Natural killer cell (primary cell): ENCODE measurements at regions not wholly inside any gene's neighbourhood (a gene's known extent, or its start where the extent isn't known, plus 50 kb on each side); places are given as distances from the start of the nearest gene placed in this dataset.
"Not testable (repeated sequence)": the region's sequence is repeated elsewhere in the genome, so short reads cannot be mapped to it uniquely, and the experiment has no call there.

Experiments
- ATAC-seq, 3 donors: fragments of 150-1000 bp in 2 of 3; fragments of 200-7000 bp in 1 of 3; cut with Tn5 transposase; 1 replicate in 1 of 3; 2 replicates in 2 of 3; pipeline ENCODE4 v1.10.0; 2021; ENCODE audit warnings: mild to moderate bottlenecking in 2 of 3, moderate library complexity in 2 of 3
- DNase-seq, 2 donors: peaks; one replicate each; pipeline versions ENCODE4 v3.0.0 to v3.0.0-alpha.2; 2013 to 2021; ENCODE audit warnings: mixed read lengths in 1 of 2
- H3K27ac ChIP-seq: one replicate; pipeline ENCODE4 v1.5.1; 2013; ENCODE audit warnings: mild to moderate bottlenecking, low read length
- H3K27me3 ChIP-seq: one replicate; pipeline ENCODE4 v1.6.1; 2013; ENCODE audit warnings: low read length; ENCODE audit not compliant: control insufficient read depth, insufficient read depth
- H3K36me3 ChIP-seq: one replicate; pipeline ENCODE4 v1.6.1; 2013; ENCODE audit warnings: low read length; ENCODE audit not compliant: control insufficient read depth, insufficient read depth
- H3K4me1 ChIP-seq: one replicate; pipeline ENCODE4 v1.6.1; 2013; ENCODE audit warnings: low read length; ENCODE audit not compliant: control insufficient read depth, insufficient read depth
- H3K4me3 ChIP-seq: one replicate; pipeline ENCODE4 v1.5.1; 2013; ENCODE audit warnings: low read length
- H3K9me3 ChIP-seq: one replicate; pipeline ENCODE4 v1.6.1; 2013; ENCODE audit warnings: low read length; ENCODE audit not compliant: control insufficient read depth, insufficient read depth
- H3K27ac Mint-ChIP-seq, 2 donors: one replicate each; pipeline ENCODE4 v1.8.0; 2022; ENCODE audit warnings: mild to moderate bottlenecking in 2 of 2, mixed read lengths in 2 of 2, moderate library complexity in 1 of 2
- H3K27me3 Mint-ChIP-seq, 2 donors: one replicate each; pipeline ENCODE4 v1.8.0; 2022; ENCODE audit warnings: low read depth in 2 of 2, mixed read lengths in 2 of 2
- H3K36me3 Mint-ChIP-seq: one replicate; pipeline ENCODE4 v1.8.0; 2022; ENCODE audit warnings: mixed read lengths
- H3K4me1 Mint-ChIP-seq, 2 donors: one replicate each; pipeline ENCODE4 v1.8.0; 2022; ENCODE audit warnings: mixed read lengths in 2 of 2
- H3K4me3 Mint-ChIP-seq: one replicate; pipeline ENCODE4 v1.8.0; 2022; ENCODE audit warnings: mild to moderate bottlenecking, moderate library complexity, mixed read lengths
- H3K9me3 Mint-ChIP-seq, 2 donors: one replicate each; pipeline ENCODE4 v1.8.0; 2022; ENCODE audit warnings: mixed read lengths in 2 of 2
- CTCF ChIP-seq: fragments of 200-600 bp; IDR thresholded peaks from one replicate; pipeline ENCODE4 v1.8.0; 2022; ENCODE audit warnings: antibody characterized with exemption
- WGBS: methylation state at CpG from one replicate; pipeline ENCODE4 v1.1.7; 2013; ENCODE audit warnings: missing lambda C conversion rate; ENCODE audit not compliant: insufficient coverage; 5-methylcytosine and 5-hydroxymethylcytosine counted together
- intact Hi-C: fragments of 100-400 bp; cut with micrococcal nuclease; formaldehyde crosslinking; loops from one replicate; pipeline ENCODE4 v1.14.2; 2022

DNA sequence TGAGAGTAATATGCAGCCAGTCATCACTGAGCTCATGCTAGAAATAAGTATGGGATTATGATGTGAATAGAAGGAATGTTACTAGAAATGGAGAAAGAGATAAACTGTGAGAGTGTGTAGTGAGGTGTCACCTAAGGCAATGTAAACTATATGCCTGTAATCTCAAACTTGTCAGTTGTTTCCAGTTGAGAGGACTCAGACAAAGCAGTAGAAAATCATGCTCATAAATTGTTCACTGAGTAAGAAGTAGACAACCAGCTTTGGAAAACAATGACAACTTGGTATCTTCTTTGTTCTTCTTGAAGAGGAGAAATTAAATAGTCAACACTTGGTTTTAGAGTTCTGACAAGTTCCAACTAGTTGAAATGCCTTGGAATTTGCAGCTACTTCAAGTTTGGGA, 148.5 kb upstream of the OR4E1 start:
- H3K4me3 Mint-ChIP-seq, result no peak overlapping the region
- no peak overlapping the region for H3K27ac ChIP-seq

DNA sequence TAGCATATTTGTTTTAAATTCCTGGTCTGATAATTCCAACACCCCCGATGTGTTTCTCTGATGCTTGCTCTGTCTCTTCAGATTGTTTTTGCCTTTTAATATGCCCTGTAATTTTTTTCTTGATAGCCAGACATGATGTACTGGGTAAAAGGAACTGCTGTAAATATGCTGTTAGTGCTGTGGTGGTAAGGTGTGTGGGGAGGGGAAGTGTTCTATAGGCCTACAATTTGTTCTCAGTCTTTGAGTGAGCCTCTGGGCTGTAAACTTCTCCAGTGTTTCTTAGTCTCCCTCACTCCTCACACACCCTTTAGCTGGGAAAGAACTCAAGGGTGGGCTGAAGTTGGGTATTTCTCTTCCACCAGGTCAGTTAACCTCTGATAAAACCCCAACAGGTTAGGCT, 147.0 kb upstream of the OR4E1 start:
- no peaks in the 10 kb centered on the region for H3K4me1 ChIP-seq
- H3K9me3 ChIP-seq, result no peaks in the 10 kb centered on the region
- H3K27ac ChIP-seq, result no peak overlapping the region
- no peak overlapping the region for H3K4me3 ChIP-seq
- no peak overlapping the region for H3K4me3 Mint-ChIP-seq
- no peaks in the 10 kb centered on the region for H3K36me3 ChIP-seq
- H3K36me3 Mint-ChIP-seq, result peaks cover 7% of the 10 kb centered on the region
- peaks cover 7% of the 10 kb centered on the region for H3K27me3 ChIP-seq
- WGBS, result 0% methylated on average over 1 of the region's 1 CpG
- H3K4me1 Mint-ChIP-seq, result no peaks in the 10 kb centered on the region
- peaks cover 16 to 45% of the 10 kb centered on the region in 2 donors for H3K27me3 Mint-ChIP-seq
- no peak for TF ChIP-seq CTCF
- no peak overlapping the region for H3K27ac Mint-ChIP-seq
- no peak for ATAC-seq
- intact Hi-C loops, result no loop called here
- H3K9me3 Mint-ChIP-seq, result peaks cover 0 to 6% of the 10 kb centered on the region in 2 donors
- no peak for DNase-seq

More for the DNA sequence above, 148.5 kb upstream of the OR4E1 start:
- H3K27ac Mint-ChIP-seq, result no peak overlapping the region
- peaks cover 0 to 2% of the 10 kb centered on the region in 2 donors for H3K9me3 Mint-ChIP-seq
- ATAC-seq (no peak), DNase-seq (no peak)
- H3K4me1 ChIP-seq, result no peaks in the 10 kb centered on the region
- H3K9me3 ChIP-seq, result no peaks in the 10 kb centered on the region
- H3K27me3 Mint-ChIP-seq, result peaks cover 20 to 51% of the 10 kb centered on the region in 2 donors
- intact Hi-C loops, result no loop called here
- H3K36me3 Mint-ChIP-seq, result peaks cover 3% of the 10 kb centered on the region
- no peaks in the 10 kb centered on the region for H3K4me1 Mint-ChIP-seq
- no peak overlapping the region for H3K4me3 ChIP-seq
- H3K27me3 ChIP-seq, result peaks cover 7% of the 10 kb centered on the region
- TF ChIP-seq CTCF, result no peak
- H3K36me3 ChIP-seq, result no peaks in the 10 kb centered on the region

GRCh38 chr14:21819891-21820290, 146.3 kb upstream of the OR4E1 start:
- H3K4me1 ChIP-seq, H3K36me3 Mint-ChIP-seq, H3K27ac ChIP-seq, DNase-seq, H3K9me3 ChIP-seq, H3K4me1 Mint-ChIP-seq, H3K27me3 ChIP-seq, H3K9me3 Mint-ChIP-seq, H3K4me3 ChIP-seq, H3K36me3 ChIP-seq, ATAC-seq, intact Hi-C loops, H3K4me3 Mint-ChIP-seq, H3K27ac Mint-ChIP-seq: not testable (repeated sequence)
- H3K27me3 Mint-ChIP-seq, result peaks cover 17 to 41% of the 10 kb centered on the region in 2 donors
- no CpG with 5 or more reads among the region's 1 CpG for whole genome bisulfite sequencing

GRCh38 chr14:21817010-21817409, 143.4 kb upstream of the OR4E1 start:
- H3K9me3 ChIP-seq, H3K27ac Mint-ChIP-seq, ATAC-seq, H3K9me3 Mint-ChIP-seq, H3K4me1 Mint-ChIP-seq, intact Hi-C loops, H3K4me3 Mint-ChIP-seq, H3K27ac ChIP-seq, H3K36me3 ChIP-seq, H3K4me1 ChIP-seq, H3K36me3 Mint-ChIP-seq, H3K27me3 ChIP-seq, H3K4me3 ChIP-seq, DNase-seq: not testable (repeated sequence)
- 98% methylated on average over 3 of the region's 3 CpGs for WGBS
- peaks cover 30 to 52% of the 10 kb centered on the region in 2 donors for H3K27me3 Mint-ChIP-seq

DNA sequence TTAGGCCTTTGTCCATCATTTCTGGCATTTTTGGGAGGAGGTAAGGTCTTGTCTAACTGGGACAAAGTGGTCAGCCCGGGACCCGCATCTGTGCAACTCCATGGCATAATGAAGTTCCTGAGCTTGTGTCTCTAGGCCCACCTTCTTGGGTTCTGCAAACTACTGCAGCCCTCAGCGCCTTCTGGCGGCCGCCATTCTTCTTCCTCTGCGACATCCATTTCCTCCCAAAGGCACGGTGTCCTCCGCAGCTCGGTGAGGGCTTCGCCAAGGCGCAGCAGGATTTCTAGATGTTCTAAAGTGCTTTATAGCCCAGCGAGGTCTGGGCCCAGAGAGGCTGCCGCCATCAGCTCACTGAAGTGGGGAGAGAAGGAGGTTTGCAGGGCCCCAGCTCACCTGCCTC, 134.4 kb upstream of the OR4E1 start:
- no peak overlapping the region for H3K4me3 Mint-ChIP-seq
- peaks cover 26 to 41% of the 10 kb centered on the region in 2 donors for H3K27me3 Mint-ChIP-seq
- Histone ChIP-seq H3K4me3 (no peak overlapping the region), H3K4me1 (no peaks in the 10 kb centered on the region), H3K27ac (no peak overlapping the region), H3K36me3 (no peaks in the 10 kb centered on the region), H3K9me3 (no peaks in the 10 kb centered on the region), H3K27me3 (no peaks in the 10 kb centered on the region)
- no peak for ATAC-seq
- no peak for DNase-seq
- intact Hi-C loops, result no loop called here
- no peaks in the 10 kb centered on the region for H3K9me3 Mint-ChIP-seq
- no peak overlapping the region for H3K27ac Mint-ChIP-seq
- H3K36me3 Mint-ChIP-seq, result no peaks in the 10 kb centered on the region
- 91% methylated on average over 13 of the region's 13 CpGs for WGBS
- H3K4me1 Mint-ChIP-seq, result no peaks in the 10 kb centered on the region
- TF ChIP-seq CTCF, result no peak
